HEK293T (cell line): ENCODE measurements at regions not wholly inside any gene's neighbourhood (a gene's known extent, or its start where the extent isn't known, plus 50 kb on each side); places are given as distances from the start of the nearest gene placed in this dataset.

Source experiments
- BHLHE40 ChIP-seq: fragments of 450-650 bp; IDR thresholded peaks from 2 replicates; pipeline ENCODE4 v1.6.1; 2016; ENCODE audit warnings: mild to moderate bottlenecking, moderate library complexity, borderline replicate concordance
- FOXK2 ChIP-seq: fragments of 450-650 bp; IDR thresholded peaks from 2 replicates; pipeline ENCODE4 v1.6.1; 2016; ENCODE audit warnings: mild to moderate bottlenecking
- FOXM1 ChIP-seq: fragments of 450-650 bp; IDR thresholded peaks from 2 replicates; pipeline ENCODE4 v1.6.1; 2017; ENCODE audit warnings: mild to moderate bottlenecking, borderline replicate concordance
- SUZ12 ChIP-seq: fragments of 450-650 bp; IDR thresholded peaks from 2 replicates; pipeline ENCODE4 v1.6.1; 2016; ENCODE audit warnings: mild to moderate bottlenecking

DNA sequence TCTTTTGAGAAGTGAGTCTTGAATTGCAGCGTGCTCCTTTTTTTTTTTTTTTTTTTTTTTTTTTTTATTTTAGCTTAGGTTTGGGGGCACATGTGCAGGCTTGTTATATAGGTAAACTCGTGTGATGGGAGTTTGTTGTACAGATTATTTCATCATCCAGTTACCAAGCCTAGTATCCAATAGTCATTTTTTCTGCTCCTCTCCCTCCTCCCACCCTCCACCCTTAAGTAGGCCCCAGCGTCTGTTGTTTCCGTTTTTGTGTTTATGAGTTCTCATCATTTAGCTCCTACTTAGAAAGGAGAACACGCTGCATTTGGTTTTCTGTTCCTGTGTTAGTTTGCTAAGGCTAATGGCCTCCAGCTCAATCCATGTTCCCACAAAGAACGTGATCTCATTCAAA, 81.3 kb upstream of the TSPAN5 start:
- TF ChIP-seq SUZ12 (no peak), BHLHE40 (no peak), FOXM1 (no peak), FOXK2 (no peak)
